CD14-positive monocyte (primary cell): ENCODE measurements at regions not wholly inside any gene's neighbourhood (a gene's known extent, or its start where the extent isn't known, plus 50 kb on each side); places are given as distances from the start of the nearest gene placed in this dataset.

ENCODE experiments used
- DNase-seq, 3 donors: peaks; one replicate each; pipeline ENCODE4 v3.0.0-alpha.2; 2011 to 2022
- H2AFZ ChIP-seq: 2 replicates; pipeline ENCODE4 v1.6.0; 2012; ENCODE audit warnings: mild to moderate bottlenecking, low read depth, low read length, inconsistent platforms; ENCODE audit not compliant: insufficient read depth, poor library complexity, severe bottlenecking
- H3K27ac ChIP-seq, 2 donors: 1 replicate in 1 of 2; 2 replicates in 1 of 2; pipeline ENCODE4 v1.5.1; 2012 to 2013; ENCODE audit warnings: low read length in 2 of 2, control low read depth in 1 of 2, inconsistent platforms in 1 of 2, low read depth in 1 of 2, mild to moderate bottlenecking in 1 of 2
- H3K27me3 ChIP-seq, 2 donors: one replicate each; pipeline versions ENCODE4 v1.6.0 to v1.6.1; 2011 to 2013; ENCODE audit warnings: low read length in 2 of 2; ENCODE audit not compliant: control insufficient read depth in 2 of 2, insufficient read depth in 2 of 2
- H3K36me3 ChIP-seq, 2 donors: replicated peaks in 1 of 2; 1 replicate in 1 of 2; 2 replicates in 1 of 2; pipeline versions ENCODE4 v1.5.1 to v1.6.1; 2012 to 2013; ENCODE audit warnings: low read length in 2 of 2, control low read depth in 1 of 2, inconsistent platforms in 1 of 2, mild to moderate bottlenecking in 1 of 2; ENCODE audit not compliant: insufficient read depth in 2 of 2, control insufficient read depth in 1 of 2
- H3K4me1 ChIP-seq, 2 donors: 1 replicate in 1 of 2; 2 replicates in 1 of 2; pipeline versions ENCODE4 v1.5.1 to v1.6.1; 2012 to 2013; ENCODE audit warnings: low read length in 2 of 2, control low read depth in 1 of 2, inconsistent platforms in 1 of 2, mild to moderate bottlenecking in 1 of 2, moderate library complexity in 1 of 2; ENCODE audit not compliant: insufficient read depth in 2 of 2, control insufficient read depth in 1 of 2
- H3K4me2 ChIP-seq: replicated peaks from 2 replicates; pipeline ENCODE3; 2012; ENCODE audit warnings: low read length, moderate library complexity, mild to moderate bottlenecking; ENCODE audit not compliant: poor library complexity, severe bottlenecking; ENCODE audit errors: extremely low read depth
- H3K4me3 ChIP-seq, 3 experiments: fragments of 200-600 bp in 1 of 3; sonication (generic) in 1 of 3; replicated peaks in 1 of 3; 1 replicate in 2 of 3; 2 replicates in 1 of 3; pipeline ENCODE4 v1.5.1; 2011 to 2013; ENCODE audit warnings: low read length in 3 of 3, mild to moderate bottlenecking in 3 of 3, control low read depth in 2 of 3, low read depth in 2 of 3, inconsistent platforms in 1 of 3, moderate library complexity in 1 of 3
- H3K79me2 ChIP-seq: 2 replicates; pipeline ENCODE4 v1.6.0; 2012; ENCODE audit warnings: mild to moderate bottlenecking, control low read depth, inconsistent platforms, low read length, moderate library complexity; ENCODE audit not compliant: insufficient read depth
- H3K9ac ChIP-seq: 2 replicates; pipeline ENCODE4 v1.6.0; 2017; ENCODE audit warnings: low read length, mild to moderate bottlenecking; ENCODE audit not compliant: insufficient read depth, poor library complexity, severe bottlenecking
- H3K9me3 ChIP-seq, 2 donors: replicated peaks in 1 of 2; 1 replicate in 1 of 2; 2 replicates in 1 of 2; pipeline versions ENCODE4 v1.5.1 to v1.6.1; 2012 to 2013; ENCODE audit warnings: low read length in 2 of 2, control low read depth in 1 of 2; ENCODE audit not compliant: control insufficient read depth in 1 of 2, insufficient read depth in 1 of 2
- H4K20me1 ChIP-seq: 2 replicates; pipeline ENCODE4 v1.6.0; 2012; ENCODE audit warnings: mild to moderate bottlenecking, low read length, control low read depth, moderate library complexity; ENCODE audit not compliant: insufficient read depth
- H3K27ac Mint-ChIP-seq, 7 donors: one replicate each; pipeline ENCODE4 v1.8.0; 2020; ENCODE audit warnings: mild to moderate bottlenecking in 7 of 7, mixed read lengths in 7 of 7, moderate library complexity in 6 of 7, inconsistent platforms in 2 of 7
- H3K27me3 Mint-ChIP-seq, 3 donors: one replicate each; pipeline ENCODE4 v1.8.0; 2021 to 2022; ENCODE audit warnings: low read depth in 3 of 3, mild to moderate bottlenecking in 3 of 3, mixed read lengths in 3 of 3, moderate library complexity in 3 of 3, inconsistent platforms in 1 of 3
- H3K36me3 Mint-ChIP-seq, 2 donors: one replicate each; pipeline ENCODE4 v1.8.0; 2020; ENCODE audit warnings: mixed read lengths in 2 of 2, inconsistent platforms in 1 of 2, mild to moderate bottlenecking in 1 of 2
- H3K4me1 Mint-ChIP-seq: one replicate; pipeline ENCODE4 v1.8.0; 2020; ENCODE audit warnings: mild to moderate bottlenecking, mixed read lengths
- H3K4me3 Mint-ChIP-seq, 2 donors: one replicate each; pipeline ENCODE4 v1.8.0; 2020; ENCODE audit warnings: mild to moderate bottlenecking in 2 of 2, mixed read lengths in 2 of 2, moderate library complexity in 1 of 2
- H3K9me3 Mint-ChIP-seq, 7 donors: one replicate each; pipeline ENCODE4 v1.8.0; 2020 to 2022; ENCODE audit warnings: mixed read lengths in 7 of 7, mild to moderate bottlenecking in 6 of 7, moderate library complexity in 6 of 7, inconsistent platforms in 2 of 7
- WGBS: methylation state at CpG from one replicate; pipeline ENCODE4 v1.1.5; 2013; ENCODE audit warnings: missing lambda C conversion rate; ENCODE audit not compliant: insufficient coverage; 5-methylcytosine and 5-hydroxymethylcytosine counted together
- intact Hi-C, 2 donors: fragments of 100-400 bp; cut with micrococcal nuclease; formaldehyde crosslinking; loops; one replicate each; pipeline versions ENCODE4 v1.15.0 to v1.15.1; 2023
- TF ChIP-seq, protein P1 (sequence below): fragments of 200-600 bp; IDR thresholded peaks from one replicate; pipeline ENCODE4 v1.8.0; 2022; ENCODE audit warnings: antibody characterized with exemption, mild to moderate bottlenecking

DNA sequence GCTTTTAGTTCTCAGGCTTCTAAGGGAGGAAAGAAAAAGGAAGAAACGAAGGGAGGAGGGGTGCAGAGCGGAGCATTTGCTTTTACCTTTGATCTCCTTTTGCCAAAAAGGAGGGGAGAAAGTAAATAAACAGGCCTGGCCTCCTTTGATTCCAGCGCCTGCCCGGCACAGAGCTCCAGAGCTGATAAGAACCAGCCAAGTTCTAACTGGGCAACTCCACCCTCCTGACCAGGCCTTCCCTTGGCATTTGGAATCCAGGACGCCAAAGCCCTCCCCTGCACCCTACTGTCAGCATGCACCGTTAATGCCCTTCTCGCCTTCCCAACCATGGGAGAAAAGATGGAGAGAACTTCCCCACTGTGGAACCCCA is 120.8 kb upstream of the PTPN1 start:
- H3K9ac ChIP-seq, result no peak overlapping the region
- no peak overlapping the region for H2AFZ ChIP-seq
- H3K4me1 ChIP-seq, result peaks cover 38 to 48% of the 10 kb centered on the region in 2 donors
- 89% methylated on average over 3 of the region's 7 CpGs for WGBS
- no peak overlapping the region for H3K27ac ChIP-seq
- no peak overlapping the region for H3K27ac Mint-ChIP-seq
- no peaks in the 10 kb centered on the region for H3K27me3 ChIP-seq
- TF ChIP-seq, protein P1, sequence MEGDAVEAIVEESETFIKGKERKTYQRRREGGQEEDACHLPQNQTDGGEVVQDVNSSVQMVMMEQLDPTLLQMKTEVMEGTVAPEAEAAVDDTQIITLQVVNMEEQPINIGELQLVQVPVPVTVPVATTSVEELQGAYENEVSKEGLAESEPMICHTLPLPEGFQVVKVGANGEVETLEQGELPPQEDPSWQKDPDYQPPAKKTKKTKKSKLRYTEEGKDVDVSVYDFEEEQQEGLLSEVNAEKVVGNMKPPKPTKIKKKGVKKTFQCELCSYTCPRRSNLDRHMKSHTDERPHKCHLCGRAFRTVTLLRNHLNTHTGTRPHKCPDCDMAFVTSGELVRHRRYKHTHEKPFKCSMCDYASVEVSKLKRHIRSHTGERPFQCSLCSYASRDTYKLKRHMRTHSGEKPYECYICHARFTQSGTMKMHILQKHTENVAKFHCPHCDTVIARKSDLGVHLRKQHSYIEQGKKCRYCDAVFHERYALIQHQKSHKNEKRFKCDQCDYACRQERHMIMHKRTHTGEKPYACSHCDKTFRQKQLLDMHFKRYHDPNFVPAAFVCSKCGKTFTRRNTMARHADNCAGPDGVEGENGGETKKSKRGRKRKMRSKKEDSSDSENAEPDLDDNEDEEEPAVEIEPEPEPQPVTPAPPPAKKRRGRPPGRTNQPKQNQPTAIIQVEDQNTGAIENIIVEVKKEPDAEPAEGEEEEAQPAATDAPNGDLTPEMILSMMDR, result no peak
- H3K4me3 ChIP-seq, result no peak overlapping the region
- no peaks in the 10 kb centered on the region for H3K36me3 ChIP-seq
- DNase-seq, result no peak
- no peaks in the 10 kb centered on the region for H3K9me3 ChIP-seq
- H3K4me1 Mint-ChIP-seq, result peaks cover 48% of the 10 kb centered on the region
- H4K20me1 ChIP-seq, result no peaks in the 10 kb centered on the region
- H3K27me3 Mint-ChIP-seq, result peaks cover 8 to 25% (median 10%) of the 10 kb centered on the region in 3 donors
- H3K4me3 Mint-ChIP-seq, result no peak overlapping the region
- peaks cover 0 to 4% (median 0%) of the 10 kb centered on the region in 7 donors for H3K9me3 Mint-ChIP-seq
- H3K4me2 ChIP-seq, result no peak overlapping the region
- H3K79me2 ChIP-seq, result no peaks in the 10 kb centered on the region
- intact Hi-C loops, result loop anchor here in 1 of 2 donors (10.0 kb wide), 1 partner anchor 65 kb away; no protein-coding TSS in a partner anchor
- peaks cover 0 to 9% of the 10 kb centered on the region in 2 donors for H3K36me3 Mint-ChIP-seq

DNA sequence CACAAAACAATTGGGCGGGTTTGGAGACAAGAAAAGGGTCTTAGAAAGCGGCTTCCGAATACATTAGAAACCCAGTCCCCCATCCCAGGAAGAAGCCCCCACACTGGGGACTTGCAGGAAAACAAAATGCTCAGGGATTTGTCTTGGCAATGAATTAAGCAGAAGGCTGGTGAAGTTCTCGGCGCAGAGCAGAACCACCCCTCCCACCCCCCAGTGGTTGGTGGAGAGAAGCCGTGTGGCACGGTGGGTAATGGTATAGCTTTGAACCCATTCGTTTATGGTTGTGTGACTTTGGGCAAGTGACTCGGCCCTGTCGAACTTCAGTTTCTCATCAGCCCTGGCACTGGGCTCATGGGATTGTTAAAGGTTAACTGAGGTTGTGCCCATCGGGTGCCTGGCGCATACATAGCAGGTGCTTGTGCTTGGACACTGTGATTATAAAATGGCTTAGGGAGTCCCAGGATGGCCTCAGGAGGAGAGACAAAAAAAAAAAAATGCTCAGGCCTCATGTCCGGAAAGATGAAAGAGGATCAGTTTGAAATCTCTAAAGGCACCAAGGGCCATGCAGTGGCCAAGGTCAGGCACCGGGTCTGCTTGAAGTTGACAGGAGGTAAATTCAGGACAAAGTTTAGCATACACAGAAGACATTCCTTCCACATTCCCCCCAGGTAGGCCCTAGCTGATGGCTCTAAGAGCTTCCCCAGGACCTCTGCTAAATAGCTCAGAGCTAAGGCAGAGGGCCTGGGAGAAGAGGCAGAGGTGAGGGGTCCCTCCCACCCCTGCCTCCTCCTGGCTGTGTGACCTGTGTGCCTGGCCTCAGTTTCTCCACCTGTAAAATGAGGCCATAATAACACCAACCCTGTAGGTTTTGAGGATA is 120.1 kb upstream of the PTPN1 start:
- Histone ChIP-seq H3K4me3 (no peak overlapping the region), H3K4me1 (peaks cover 38 to 48% of the 10 kb centered on the region in 2 donors), H3K4me2 (no peak overlapping the region), H3K36me3 (no peaks in the 10 kb centered on the region), H3K9ac (no peak overlapping the region), H4K20me1 (no peaks in the 10 kb centered on the region), H3K27ac (no peak overlapping the region), H3K79me2 (no peaks in the 10 kb centered on the region), H2AFZ (no peak overlapping the region), H3K27me3 (no peaks in the 10 kb centered on the region), H3K9me3 (no peaks in the 10 kb centered on the region)
- Mint-ChIP-seq H3K9me3 (peaks cover 0 to 4% (median 0%) of the 10 kb centered on the region in 7 donors), H3K4me3 (no peak overlapping the region), H3K4me1 (peaks cover 48% of the 10 kb centered on the region), H3K36me3 (peaks cover 0 to 6% of the 10 kb centered on the region in 2 donors), H3K27me3 (peaks cover 8 to 25% (median 10%) of the 10 kb centered on the region in 3 donors), H3K27ac (no peak overlapping the region)
- intact Hi-C loops, result loop anchor here in 1 of 2 donors (10.0 kb wide), 1 partner anchor 65 kb away; no protein-coding TSS in a partner anchor
- TF ChIP-seq, protein P1, result no peak
- no peak for DNase-seq
- 93% methylated on average over 5 of the region's 14 CpGs for WGBS
